Prostate gland (tissue), 2 donors: ENCODE measurements at regions not wholly inside any gene's neighbourhood (a gene's known extent, or its start where the extent isn't known, plus 50 kb on each side); places are given as distances from the start of the nearest gene placed in this dataset.

Experiments used
- DNase-seq: peaks from one replicate; pipeline ENCODE4 v3.0.0-alpha.2; 2019; ENCODE audit warnings: low spot score
- H3K27ac ChIP-seq, 2 donors: fragments of 200-600 bp; sonication (generic); 2 replicates each; pipeline ENCODE4 v1.5.1; 2017 to 2019
- H3K27me3 ChIP-seq: fragments of 200-600 bp; sonication (generic); replicated peaks from 2 replicates; pipeline ENCODE4 v1.5.1; 2019; ENCODE audit not compliant: insufficient read depth
- H3K36me3 ChIP-seq, 2 donors: fragments of 200-600 bp; sonication (generic); 1 replicate in 1 of 2; 2 replicates in 1 of 2; pipeline versions ENCODE4 v1.5.1 to v1.8.1; 2017 to 2019
- H3K4me1 ChIP-seq: fragments of 200-600 bp; sonication (generic); replicated peaks from 2 replicates; pipeline ENCODE4 v1.5.1; 2019
- H3K4me3 ChIP-seq, 2 donors: fragments of 200-600 bp; sonication (generic); 2 replicates each; pipeline ENCODE4 v1.5.1; 2017 to 2019
- H3K9me3 ChIP-seq: fragments of 200-600 bp; sonication (generic); 2 replicates; pipeline ENCODE4 v1.5.1; 2017
- CTCF ChIP-seq, 4 experiments: fragments of 200-600 bp in 2 of 4; fragments of 450-650 bp in 2 of 4; sonication (generic) in 2 of 4; IDR thresholded peaks; 1 replicate in 3 of 4; 2 replicates in 1 of 4; pipeline ENCODE4 v1.5.1; 2016 to 2019; ENCODE audit warnings: antibody characterized with exemption in 4 of 4, mild to moderate bottlenecking in 2 of 4, moderate library complexity in 2 of 4
- POLR2A ChIP-seq: fragments of 450-650 bp; IDR thresholded peaks from one replicate; pipeline ENCODE4 v1.6.1; 2016; ENCODE audit warnings: antibody characterized with exemption, mild to moderate bottlenecking
- POLR2AphosphoS5 ChIP-seq: sonication (generic); formaldehyde crosslinking; IDR thresholded peaks from one replicate; pipeline ENCODE4 v1.6.1; 2017; ENCODE audit warnings: antibody characterized with exemption
- WGBS: methylation state at CpG from one replicate; pipeline ENCODE4 v1.1.5; 2018; 5-methylcytosine and 5-hydroxymethylcytosine counted together
- intact Hi-C: fragments of 100-400 bp; cut with DNase I; formaldehyde crosslinking; loops from one replicate; pipeline ENCODE4 v1.14.2; 2022

DNA sequence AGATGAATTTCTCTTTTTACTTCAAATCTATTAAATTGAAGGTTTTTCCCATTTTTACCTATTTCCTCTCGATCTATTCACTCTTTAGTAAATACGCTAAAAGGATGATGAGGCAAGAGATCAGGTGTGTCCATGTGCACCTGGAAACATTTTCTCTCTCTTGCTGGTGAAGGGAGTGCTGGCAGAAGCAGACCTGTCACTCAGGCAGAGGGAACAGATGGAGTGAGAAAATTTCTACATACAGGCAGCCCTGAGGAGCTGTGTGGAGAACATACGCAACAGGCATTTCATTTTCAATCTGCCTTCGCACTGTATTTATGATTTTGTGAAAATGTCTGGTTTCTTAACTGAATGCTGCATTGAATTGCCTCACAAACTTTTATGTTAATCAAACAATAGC, 249.5 kb downstream of the GPM6A start:
- no peaks in the 10 kb centered on the region for H3K9me3 ChIP-seq
- no peaks in the 10 kb centered on the region for H3K27me3 ChIP-seq
- intact Hi-C loops: no loop called here
- 89% methylated on average over 4 of the region's 4 CpGs for WGBS
- H3K4me3 ChIP-seq: no peak overlapping the region
- no peak for DNase-seq
- H3K4me1 ChIP-seq: no peaks in the 10 kb centered on the region
- H3K27ac ChIP-seq: no peak overlapping the region
- no peak for TF ChIP-seq POLR2A
- no peak for TF ChIP-seq POLR2AphosphoS5
- no peak for TF ChIP-seq CTCF (IDR thresholded peaks at IDR 0.05)
- H3K36me3 ChIP-seq: no peaks in the 10 kb centered on the region
